Kidney epithelial cell (primary cell): ENCODE measurements at regions not wholly inside any gene's neighbourhood (a gene's known extent, or its start where the extent isn't known, plus 50 kb on each side); places are given as distances from the start of the nearest gene placed in this dataset.

Experiments
- DNase-seq: peaks from one replicate; pipeline ENCODE4 v3.0.0-alpha.2; 2010; ENCODE audit warnings: low read depth
- H3K27me3 ChIP-seq: 2 replicates; pipeline ENCODE4 v1.6.0; 2011; ENCODE audit warnings: low read length; ENCODE audit not compliant: control insufficient read depth, insufficient read depth
- H3K36me3 ChIP-seq: 2 replicates; pipeline ENCODE4 v1.5.1; 2011; ENCODE audit warnings: low read length; ENCODE audit not compliant: control insufficient read depth, insufficient read depth
- H3K4me3 ChIP-seq: 2 replicates; pipeline ENCODE4 v1.5.1; 2011; ENCODE audit warnings: low read depth, mild to moderate bottlenecking, control low read depth, low read length
- CTCF ChIP-seq: IDR thresholded peaks from 2 replicates; pipeline ENCODE4 v1.5.1; 2011; ENCODE audit warnings: mild to moderate bottlenecking, moderate library complexity, low read length, control low read depth, inconsistent platforms; ENCODE audit not compliant: insufficient read depth, poor library complexity, severe bottlenecking

- TF ChIP-seq CTCF = no peak
- Histone ChIP-seq H3K4me3 (no peak overlapping the region), H3K36me3 (no peaks in the 10 kb centered on the region), H3K27me3 (no peaks in the 10 kb centered on the region)
- DNase-seq = no peak
These were observed 330.9 kb upstream of the PPP1R2C start for GRCh38 chrX:43108828-43109227.

GRCh38 chrX:43121637-43122036 is 343.7 kb upstream of the PPP1R2C start:
- TF ChIP-seq CTCF = no peak
- Histone ChIP-seq H3K27me3 (no peaks in the 10 kb centered on the region), H3K36me3 (no peaks in the 10 kb centered on the region), H3K4me3 (no peak overlapping the region)
- no peak for DNase-seq

- Histone ChIP-seq H3K4me3 (no peak overlapping the region), H3K27me3 (no peaks in the 10 kb centered on the region), H3K36me3 (no peaks in the 10 kb centered on the region)
- TF ChIP-seq CTCF = no peak
- no peak for DNase-seq
These were observed 361.7 kb upstream of the PPP1R2C start for GRCh38 chrX:43139645-43140044.

- no peaks in the 10 kb centered on the region for H3K27me3 ChIP-seq
- H3K36me3 ChIP-seq = no peaks in the 10 kb centered on the region
- DNase-seq = no peak
- no peak for TF ChIP-seq CTCF
- no peak overlapping the region for H3K4me3 ChIP-seq
These were observed 362.6 kb upstream of the PPP1R2C start for GRCh38 chrX:43140582-43140981.

GRCh38 chrX:43141885-43142284 is 363.9 kb upstream of the PPP1R2C start:
- TF ChIP-seq CTCF = no peak
- no peak for DNase-seq
- H3K4me3 ChIP-seq = no peak overlapping the region
- no peaks in the 10 kb centered on the region for H3K27me3 ChIP-seq
- no peaks in the 10 kb centered on the region for H3K36me3 ChIP-seq

- H3K36me3 ChIP-seq = no peaks in the 10 kb centered on the region
- H3K27me3 ChIP-seq = no peaks in the 10 kb centered on the region
- TF ChIP-seq CTCF = no peak
- no peak overlapping the region for H3K4me3 ChIP-seq
- no peak for DNase-seq
These were observed 370.3 kb upstream of the PPP1R2C start for GRCh38 chrX:43148305-43148704.
